Trophoblast cell (in vitro differentiated cells and primary cell): ENCODE measurements at regions not wholly inside any gene's neighbourhood (a gene's known extent, or its start where the extent isn't known, plus 50 kb on each side); places are given as distances from the start of the nearest gene placed in this dataset.

ENCODE experiments used
- DNase-seq, 2 donors: peaks; one replicate each; pipeline ENCODE4 v3.0.0-alpha.2; 2016
- H2AFZ ChIP-seq: 2 replicates; pipeline ENCODE4 v1.6.1; 2013; ENCODE audit warnings: low read length, moderate library complexity, mild to moderate bottlenecking; ENCODE audit not compliant: insufficient read depth, poor library complexity
- H2AK5ac ChIP-seq: 2 replicates; pipeline ENCODE4 v1.6.1; 2013; ENCODE audit warnings: mild to moderate bottlenecking, low read length
- H2BK120ac ChIP-seq: 2 replicates; pipeline ENCODE4 v1.6.1; 2013; ENCODE audit warnings: low read length, mild to moderate bottlenecking, moderate library complexity; ENCODE audit not compliant: insufficient read depth, poor library complexity
- H2BK12ac ChIP-seq: 2 replicates; pipeline ENCODE4 v1.6.1; 2013; ENCODE audit warnings: mild to moderate bottlenecking, low read length, moderate library complexity
- H2BK5ac ChIP-seq: 2 replicates; pipeline ENCODE4 v1.6.1; 2013; ENCODE audit warnings: low read length, low read depth, moderate library complexity, mild to moderate bottlenecking; ENCODE audit not compliant: poor library complexity
- H3K14ac ChIP-seq: 2 replicates; pipeline ENCODE4 v1.6.1; 2013; ENCODE audit warnings: mild to moderate bottlenecking, low read length
- H3K18ac ChIP-seq: 2 replicates; pipeline ENCODE4 v1.6.1; 2013; ENCODE audit warnings: mild to moderate bottlenecking, low read length
- H3K23ac ChIP-seq: 2 replicates; pipeline ENCODE4 v1.6.1; 2013; ENCODE audit warnings: low read length
- H3K27ac ChIP-seq: 2 replicates; pipeline ENCODE4 v1.5.1; 2013; ENCODE audit warnings: low read depth, mild to moderate bottlenecking, inconsistent platforms, low read length, moderate library complexity
- H3K27me3 ChIP-seq: 2 replicates; pipeline ENCODE4 v1.6.1; 2013; ENCODE audit warnings: inconsistent platforms, mild to moderate bottlenecking, low read length, moderate library complexity; ENCODE audit not compliant: insufficient read depth
- H3K36me3 ChIP-seq, 2 experiments: 1 replicate in 1 of 2; 2 replicates in 1 of 2; pipeline ENCODE4 v1.6.1; 2013; ENCODE audit warnings: low read length in 2 of 2, mild to moderate bottlenecking in 2 of 2, moderate library complexity in 1 of 2; ENCODE audit not compliant: insufficient read depth in 2 of 2, control insufficient read depth in 1 of 2
- H3K4ac ChIP-seq: 2 replicates; pipeline ENCODE4 v1.6.1; 2013; ENCODE audit warnings: low read depth, mild to moderate bottlenecking, low read length, moderate library complexity
- H3K4me1 ChIP-seq, 2 experiments: 1 replicate in 1 of 2; 2 replicates in 1 of 2; pipeline ENCODE4 v1.6.1; 2013; ENCODE audit warnings: low read length in 2 of 2, mild to moderate bottlenecking in 2 of 2, moderate library complexity in 1 of 2; ENCODE audit not compliant: insufficient read depth in 2 of 2, control insufficient read depth in 1 of 2
- H3K4me2 ChIP-seq: 2 replicates; pipeline ENCODE4 v1.6.1; 2013; ENCODE audit warnings: inconsistent platforms, mild to moderate bottlenecking, low read length, moderate library complexity
- H3K4me3 ChIP-seq: 2 replicates; pipeline ENCODE4 v1.5.1; 2013; ENCODE audit warnings: mild to moderate bottlenecking, low read depth, low read length, inconsistent platforms
- H3K79me1 ChIP-seq: one replicate; pipeline ENCODE4 v1.6.1; 2013; ENCODE audit warnings: low read length
- H3K79me2 ChIP-seq: 2 replicates; pipeline ENCODE4 v1.6.1; 2013; ENCODE audit warnings: low read length, mild to moderate bottlenecking; ENCODE audit not compliant: control insufficient read depth, insufficient read depth, poor library complexity
- H3K9ac ChIP-seq: 2 replicates; pipeline ENCODE4 v1.6.1; 2013; ENCODE audit warnings: mild to moderate bottlenecking, low read length
- H3K9me3 ChIP-seq: 2 replicates; pipeline ENCODE4 v1.6.1; 2013; ENCODE audit warnings: low read depth, mild to moderate bottlenecking, control low read depth, inconsistent platforms, low read length; ENCODE audit not compliant: insufficient read depth
- H4K12ac ChIP-seq: 2 replicates; pipeline ENCODE4 v1.6.1; 2013; ENCODE audit warnings: low read depth, mild to moderate bottlenecking, low read length, moderate library complexity
- H4K8ac ChIP-seq: 2 replicates; pipeline ENCODE4 v1.6.1; 2013; ENCODE audit warnings: low read depth, mild to moderate bottlenecking, low read length, moderate library complexity
- H4K91ac ChIP-seq: one replicate; pipeline ENCODE4 v1.6.1; 2013; ENCODE audit warnings: low read depth, mild to moderate bottlenecking, low read length, moderate library complexity
- WGBS: extraction: QIAGEN DNeasy Blood & Tissue Kit; methylation state at CpG from one replicate; pipeline ENCODE4 v1.1.7; 2013; ENCODE audit warnings: missing lambda C conversion rate; ENCODE audit not compliant: insufficient read length, insufficient coverage; ENCODE audit errors: extremely low coverage; 5-methylcytosine and 5-hydroxymethylcytosine counted together

- H3K23ac ChIP-seq = no peak overlapping the region
- H3K4ac ChIP-seq = no peak overlapping the region
- H2AK5ac ChIP-seq = no peak overlapping the region
- H4K12ac ChIP-seq = no peak overlapping the region
- H3K18ac ChIP-seq = no peak overlapping the region
- no peak overlapping the region for H3K27ac ChIP-seq
- no peak overlapping the region for H2BK12ac ChIP-seq
- H4K91ac ChIP-seq = no peak overlapping the region
- no peak overlapping the region for H2BK120ac ChIP-seq
- no peak overlapping the region for H3K4me2 ChIP-seq
- no peak overlapping the region for H4K8ac ChIP-seq
- no peak overlapping the region for H2BK5ac ChIP-seq
- WGBS = no CpG with 5 or more reads among the region's 6 CpGs
- H2AFZ ChIP-seq = no peak overlapping the region
- no peak overlapping the region for H3K4me3 ChIP-seq
- no peaks in the 10 kb centered on the region for H3K4me1 ChIP-seq
- no peak overlapping the region for H3K14ac ChIP-seq
- H3K79me1 ChIP-seq = no peaks in the 10 kb centered on the region
- H3K9ac ChIP-seq = no peak overlapping the region
- H3K79me2 ChIP-seq = no peaks in the 10 kb centered on the region
- no peaks in the 10 kb centered on the region for H3K36me3 ChIP-seq
- H3K27me3 ChIP-seq = no peaks in the 10 kb centered on the region
- H3K9me3 ChIP-seq = no peaks in the 10 kb centered on the region
- no peak for DNase-seq
Measured at GRCh38 chr3:28791713-28792255, 443.2 kb upstream of the AZI2 start.

GRCh38 chr3:28792604-28793003, 444.0 kb upstream of the AZI2 start:
- Histone ChIP-seq H3K4me2 (no peak overlapping the region), H3K4ac (no peak overlapping the region), H3K79me1 (no peaks in the 10 kb centered on the region), H3K9me3 (no peaks in the 10 kb centered on the region), H3K27me3 (no peaks in the 10 kb centered on the region), H3K4me1 (no peaks in the 10 kb centered on the region), H2BK5ac (no peak overlapping the region), H3K23ac (no peak overlapping the region), H3K36me3 (no peaks in the 10 kb centered on the region), H3K4me3 (no peak overlapping the region), H2BK120ac (no peak overlapping the region), H3K18ac (no peak overlapping the region), H2BK12ac (no peak overlapping the region), H3K79me2 (no peaks in the 10 kb centered on the region), H4K8ac (no peak overlapping the region), H4K12ac (no peak overlapping the region), H3K27ac (no peak overlapping the region), H4K91ac (no peak overlapping the region), H3K14ac (no peak overlapping the region), H2AK5ac (no peak overlapping the region), H3K9ac (no peak overlapping the region), H2AFZ (no peak overlapping the region)
- no CpG with 5 or more reads among the region's 2 CpGs for WGBS
- no peak for DNase-seq

GRCh38 chr3:28799084-28799483, 450.5 kb upstream of the AZI2 start:
- Histone ChIP-seq H2BK120ac (no peak overlapping the region), H4K91ac (no peak overlapping the region), H4K12ac (no peak overlapping the region), H3K9me3 (no peaks in the 10 kb centered on the region), H3K4me3 (no peak overlapping the region), H3K79me1 (no peaks in the 10 kb centered on the region), H2AK5ac (no peak overlapping the region), H3K4me2 (no peak overlapping the region), H3K36me3 (no peaks in the 10 kb centered on the region), H2BK12ac (no peak overlapping the region), H3K18ac (no peak overlapping the region), H3K14ac (no peak overlapping the region), H2AFZ (no peak overlapping the region), H3K79me2 (no peaks in the 10 kb centered on the region), H3K4ac (no peak overlapping the region), H3K4me1 (no peaks in the 10 kb centered on the region), H3K27me3 (no peaks in the 10 kb centered on the region), H3K23ac (no peak overlapping the region), H3K27ac (no peak overlapping the region), H2BK5ac (no peak overlapping the region), H4K8ac (no peak overlapping the region), H3K9ac (no peak overlapping the region)
- peak; percentile 11 to 33 for DNase-seq
- no CpG with 5 or more reads among the region's 4 CpGs for WGBS

GRCh38 chr3:28800203-28800602, 451.6 kb upstream of the AZI2 start:
- WGBS = no CpG with 5 or more reads among the region's 1 CpG
- H3K9ac ChIP-seq = no peak overlapping the region
- no peak overlapping the region for H3K27ac ChIP-seq
- H2BK12ac ChIP-seq = no peak overlapping the region
- H3K4ac ChIP-seq = no peak overlapping the region
- H3K18ac ChIP-seq = no peak overlapping the region
- H2BK120ac ChIP-seq = no peak overlapping the region
- no peak overlapping the region for H3K23ac ChIP-seq
- no peak overlapping the region for H3K4me3 ChIP-seq
- H3K4me1 ChIP-seq = no peaks in the 10 kb centered on the region
- no peaks in the 10 kb centered on the region for H3K9me3 ChIP-seq
- H3K36me3 ChIP-seq = no peaks in the 10 kb centered on the region
- no peak for DNase-seq
- H3K27me3 ChIP-seq = no peaks in the 10 kb centered on the region
- no peak overlapping the region for H3K14ac ChIP-seq
- no peak overlapping the region for H3K4me2 ChIP-seq
- H3K79me1 ChIP-seq = no peaks in the 10 kb centered on the region
- no peak overlapping the region for H4K8ac ChIP-seq
- H2AFZ ChIP-seq = no peak overlapping the region
- no peak overlapping the region for H4K91ac ChIP-seq
- no peak overlapping the region for H2BK5ac ChIP-seq
- H3K79me2 ChIP-seq = no peaks in the 10 kb centered on the region
- no peak overlapping the region for H2AK5ac ChIP-seq
- no peak overlapping the region for H4K12ac ChIP-seq
